ENCODE measurements at regions not wholly inside any gene's neighbourhood (a gene's known extent, or its start where the extent isn't known, plus 50 kb on each side); places are given as distances from the start of the nearest gene placed in this dataset.

GRCh38 chr2:16373341-16373740 is 292.3 kb downstream of the CYRIA start:
- no peaks in the 10 kb centered on the region for H4K20me1 ChIP-seq (ENCODE audit: insufficient read depth)
- no peak overlapping the region for H2AFZ ChIP-seq (ENCODE audit: low read depth)
- no peak for TF ChIP-seq EZH2phosphoT487 (IDR thresholded peaks at IDR 0.05; ENCODE audit: borderline replicate concordance, low read depth)
- TF ChIP-seq TEAD4 (IDR thresholded peaks at IDR 0.05; ENCODE audit: borderline replicate concordance, insufficient read depth): no peak
- TF ChIP-seq NRF1 (IDR thresholded peaks at IDR 0.05; ENCODE audit: low read depth, low read length): no peak
- TF ChIP-seq MAX (IDR thresholded peaks at IDR 0.05; ENCODE audit: low read depth): no peak
- no peak for TF ChIP-seq CTCF (IDR thresholded peaks at IDR 0.05)
- no peak for TF ChIP-seq TCF12 (IDR thresholded peaks at IDR 0.05)
- no peak for TF ChIP-seq SMC3 (IDR thresholded peaks at IDR 0.05; ENCODE audit: low read depth, low read length)
- no peak for TF ChIP-seq MXI1 (IDR thresholded peaks at IDR 0.05; ENCODE audit: low read depth, low read length)
- no peak for TF ChIP-seq RAD21 (IDR thresholded peaks at IDR 0.05; ENCODE audit: low read length)
- TF ChIP-seq FOXM1 (IDR thresholded peaks at IDR 0.05; ENCODE audit: low read depth): no peak
- no peak for TF ChIP-seq ELF1 (IDR thresholded peaks at IDR 0.05)
- no peak for TF ChIP-seq CHD2 (IDR thresholded peaks at IDR 0.05; ENCODE audit: low read length, partially characterized antibody)
- TF ChIP-seq PBX3 (IDR thresholded peaks at IDR 0.05): no peak
- no peak for TF ChIP-seq IRF3 (IDR thresholded peaks at IDR 0.05; ENCODE audit: low read depth, low read length)
- no peak for TF ChIP-seq USF2 (IDR thresholded peaks at IDR 0.05; ENCODE audit: borderline replicate concordance, low read depth, low read length)
- no peak for TF ChIP-seq MEF2A (IDR thresholded peaks at IDR 0.05; ENCODE audit: borderline replicate concordance, low read depth)
- no peak for TF ChIP-seq GATA2 (CRISPR knock-in tag; IDR thresholded peaks at IDR 0.05)
- TF ChIP-seq RCOR1 (IDR thresholded peaks at IDR 0.05; ENCODE audit: low read length): no peak
- no peak for TF ChIP-seq GABPA (IDR thresholded peaks at IDR 0.05; ENCODE audit: low read depth)
- POLR2A ChIA-PET: no interaction called here
- DNase-seq: no peak
- no peaks in the 10 kb centered on the region for H3K79me2 ChIP-seq (ENCODE audit: insufficient read depth)
- H3K36me3 ChIP-seq (replicated peaks in 1 of 2; ENCODE audit: control insufficient read depth in 1 of 2, insufficient read depth in 2 of 2, low read length in 1 of 2): no peaks in the 10 kb centered on the region
- no peak overlapping the region for H3K9ac ChIP-seq
- H3K27ac ChIP-seq (ENCODE audit: low read depth in 2 of 2, low read length in 1 of 2): no peak overlapping the region
- H3K9me3 ChIP-seq: peaks cover 3% of the 10 kb centered on the region; the same call in 1 of the 2 replicates
- CTCF ChIA-PET: interaction anchor here (0.9 to 1.7 kb wide), 4 partner anchors 9 to 434 kb away, joined by 3 read pairs; partner anchors contain the start of gene MYCN
- H3F3A ChIP-seq (replicated peaks; ENCODE audit: insufficient read depth): no peaks in the 10 kb centered on the region
- no peak overlapping the region for H3K4me2 ChIP-seq
- no peaks in the 10 kb centered on the region for H3K9me2 ChIP-seq
- 30% methylated on average over 1 of the region's 1 CpG for WGBS (ENCODE audit: low lambda C conversion rate)
- no peaks in the 10 kb centered on the region for H3K27me3 ChIP-seq (ENCODE audit: insufficient read depth)
- no peak overlapping the region for H3K4me3 ChIP-seq (ENCODE audit: low read depth in 2 of 2, low read length in 1 of 2)
- H3K4me1 ChIP-seq (ENCODE audit: control insufficient read depth in 1 of 2, insufficient read depth in 2 of 2, low read depth in 1 of 2, low read length in 1 of 2): peaks cover 0 to 2% of the 10 kb centered on the region in 2 experiments; a peak in 1 of 4 replicates
